ENCODE measurements at regions not wholly inside any gene's neighbourhood (a gene's known extent, or its start where the extent isn't known, plus 50 kb on each side); places are given as distances from the start of the nearest gene placed in this dataset.

DNA sequence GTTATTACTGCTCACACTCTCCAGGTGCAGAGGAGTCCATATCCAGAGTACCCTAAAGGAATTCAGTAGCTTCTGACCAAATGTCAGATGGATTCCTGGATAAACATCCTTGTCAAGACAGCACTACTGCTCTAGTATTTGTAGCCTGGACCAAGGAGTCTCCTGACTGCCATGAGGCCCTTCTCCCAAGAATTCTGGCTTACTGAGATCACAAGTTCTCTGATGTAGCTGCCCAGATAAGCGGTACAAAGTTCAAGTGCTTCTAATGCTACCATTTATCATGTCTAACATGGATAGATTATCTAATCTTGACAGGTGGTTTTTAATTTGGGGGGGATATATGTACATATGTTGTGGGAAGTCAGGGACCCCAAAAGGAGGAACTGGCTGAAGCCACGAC, 196.6 kb upstream of the HMCN1 start:
- Histone ChIP-seq H3K27me3 (replicated peaks) (no peaks in the 10 kb centered on the region), H3K36me3 (replicated peaks) (no peaks in the 10 kb centered on the region), H3K27ac (no peak overlapping the region), H3K4me3 (ENCODE audit: low read depth, low read length) (no peak overlapping the region)
- no peak for DNase-seq
- in situ Hi-C loops (cut with HindIII; ENCODE audit: low pct_ligation_motif_present, low sequenced_read_pairs), result no loop called here
- TF ChIP-seq, protein P1, sequence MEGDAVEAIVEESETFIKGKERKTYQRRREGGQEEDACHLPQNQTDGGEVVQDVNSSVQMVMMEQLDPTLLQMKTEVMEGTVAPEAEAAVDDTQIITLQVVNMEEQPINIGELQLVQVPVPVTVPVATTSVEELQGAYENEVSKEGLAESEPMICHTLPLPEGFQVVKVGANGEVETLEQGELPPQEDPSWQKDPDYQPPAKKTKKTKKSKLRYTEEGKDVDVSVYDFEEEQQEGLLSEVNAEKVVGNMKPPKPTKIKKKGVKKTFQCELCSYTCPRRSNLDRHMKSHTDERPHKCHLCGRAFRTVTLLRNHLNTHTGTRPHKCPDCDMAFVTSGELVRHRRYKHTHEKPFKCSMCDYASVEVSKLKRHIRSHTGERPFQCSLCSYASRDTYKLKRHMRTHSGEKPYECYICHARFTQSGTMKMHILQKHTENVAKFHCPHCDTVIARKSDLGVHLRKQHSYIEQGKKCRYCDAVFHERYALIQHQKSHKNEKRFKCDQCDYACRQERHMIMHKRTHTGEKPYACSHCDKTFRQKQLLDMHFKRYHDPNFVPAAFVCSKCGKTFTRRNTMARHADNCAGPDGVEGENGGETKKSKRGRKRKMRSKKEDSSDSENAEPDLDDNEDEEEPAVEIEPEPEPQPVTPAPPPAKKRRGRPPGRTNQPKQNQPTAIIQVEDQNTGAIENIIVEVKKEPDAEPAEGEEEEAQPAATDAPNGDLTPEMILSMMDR (IDR thresholded peaks at IDR 0.05; ENCODE audit: low read depth, low read length, missing control alignments), result no peak

DNA sequence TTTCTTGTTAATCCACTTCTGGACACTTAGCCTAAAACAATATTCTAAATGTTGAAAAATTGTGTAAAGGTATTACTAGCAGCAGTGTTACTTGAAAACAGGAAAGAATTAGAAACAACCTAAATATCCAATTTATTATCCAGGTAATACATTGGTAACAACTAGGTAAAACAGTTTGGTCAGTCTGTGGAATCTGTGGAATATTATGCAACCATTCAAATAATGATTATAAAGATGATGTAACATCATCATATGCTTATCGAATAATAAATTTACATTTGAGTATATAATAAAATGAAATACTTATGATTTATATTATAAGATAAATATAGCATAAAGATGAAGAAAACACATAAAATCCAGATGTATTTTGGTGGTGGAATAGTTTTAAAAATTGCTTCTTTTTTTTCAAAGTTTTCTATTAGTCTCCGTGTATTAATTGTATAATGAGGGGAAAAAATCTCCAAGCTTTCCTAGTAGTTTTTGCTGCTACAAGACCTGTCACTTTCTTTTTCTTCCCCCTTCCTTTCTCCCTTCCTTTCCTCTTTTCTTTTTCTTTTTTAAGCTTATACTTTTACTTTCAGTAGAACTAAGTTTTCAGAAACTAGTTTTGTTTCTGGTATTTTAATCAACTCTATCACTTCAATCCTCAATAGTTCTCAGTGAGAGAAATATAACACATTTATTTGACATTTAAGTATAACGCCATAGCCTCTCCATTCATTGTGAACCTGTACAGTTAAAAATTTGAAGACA, 197.8 kb upstream of the HMCN1 start:
- TF ChIP-seq, protein P1 (IDR thresholded peaks at IDR 0.05; ENCODE audit: low read depth, low read length, missing control alignments), result no peak
- Histone ChIP-seq H3K27ac (no peak overlapping the region), H3K4me3 (ENCODE audit: low read depth, low read length) (no peak overlapping the region), H3K36me3 (replicated peaks) (no peaks in the 10 kb centered on the region), H3K27me3 (replicated peaks) (no peaks in the 10 kb centered on the region)
- DNase-seq, result no peak
- in situ Hi-C loops (cut with HindIII; ENCODE audit: low pct_ligation_motif_present, low sequenced_read_pairs), result no loop called here

DNA sequence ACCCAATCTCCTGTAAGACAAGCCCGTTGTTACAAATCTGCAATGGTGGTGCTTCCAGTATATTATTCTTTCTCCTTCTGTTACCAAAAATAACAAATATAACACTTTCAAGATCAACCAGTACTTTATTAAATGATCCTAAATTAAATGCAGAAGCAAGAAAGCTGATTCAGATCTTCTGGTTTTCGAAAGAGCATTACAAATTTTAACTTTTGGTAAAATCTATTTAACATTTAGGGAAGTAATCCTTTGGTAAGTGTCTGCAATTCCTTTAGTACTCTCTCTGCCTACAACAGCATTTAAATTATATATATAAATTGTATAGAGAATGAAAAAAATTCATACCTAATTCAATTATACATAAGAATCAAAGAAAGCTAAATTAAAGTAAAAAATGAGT, 198.6 kb upstream of the HMCN1 start:
- TF ChIP-seq, protein P1 (IDR thresholded peaks at IDR 0.05; ENCODE audit: low read depth, low read length, missing control alignments), result no peak
- in situ Hi-C loops (cut with HindIII; ENCODE audit: low pct_ligation_motif_present, low sequenced_read_pairs), result no loop called here

GRCh38 chr1:185534801-185535200, 199.4 kb upstream of the HMCN1 start:
- Histone ChIP-seq H3K36me3 (replicated peaks) (no peaks in the 10 kb centered on the region), H3K4me3 (ENCODE audit: low read depth, low read length) (no peak overlapping the region), H3K27me3 (replicated peaks) (no peaks in the 10 kb centered on the region), H3K27ac (no peak overlapping the region)
- DNase-seq, result no peak
- in situ Hi-C loops (cut with HindIII; ENCODE audit: low pct_ligation_motif_present, low sequenced_read_pairs), result no loop called here
- TF ChIP-seq, protein P1 (IDR thresholded peaks at IDR 0.05; ENCODE audit: low read depth, low read length, missing control alignments), result no peak

More for the DNA sequence above, 198.6 kb upstream of the HMCN1 start:
- no peak overlapping the region for H3K4me3 ChIP-seq (ENCODE audit: low read depth, low read length)
- no peak overlapping the region for H3K27ac ChIP-seq
- no peak for DNase-seq
- no peaks in the 10 kb centered on the region for H3K36me3 ChIP-seq (replicated peaks)
- H3K27me3 ChIP-seq (replicated peaks), result no peaks in the 10 kb centered on the region

DNA sequence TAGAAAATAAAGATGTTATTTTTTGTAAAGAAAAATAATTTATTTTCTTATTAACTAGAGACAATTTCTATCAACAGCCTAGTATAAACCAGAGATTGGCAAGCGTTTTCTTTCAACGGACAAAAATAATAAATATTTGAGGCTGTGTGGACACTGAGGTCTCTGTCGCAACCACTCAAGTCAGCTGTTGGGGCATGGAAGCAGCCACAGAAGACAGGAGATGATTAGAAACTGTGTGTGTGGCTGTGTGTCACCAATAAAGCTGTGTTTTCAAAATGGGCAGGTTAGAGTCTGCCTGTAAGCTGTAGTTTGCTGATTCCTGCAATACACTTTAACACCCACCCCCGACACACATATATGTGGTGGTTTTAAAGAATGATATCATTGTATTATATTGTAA, 200.6 kb upstream of the HMCN1 start:
- H3K36me3 ChIP-seq (replicated peaks), result no peaks in the 10 kb centered on the region
- no peak for DNase-seq
- no peaks in the 10 kb centered on the region for H3K27me3 ChIP-seq (replicated peaks)
- no peak overlapping the region for H3K4me3 ChIP-seq (ENCODE audit: low read depth, low read length)
- in situ Hi-C loops (cut with HindIII; ENCODE audit: low pct_ligation_motif_present, low sequenced_read_pairs), result no loop called here
- no peak overlapping the region for H3K27ac ChIP-seq
- TF ChIP-seq, protein P1 (IDR thresholded peaks at IDR 0.05; ENCODE audit: low read depth, low read length, missing control alignments), result no peak

DNA sequence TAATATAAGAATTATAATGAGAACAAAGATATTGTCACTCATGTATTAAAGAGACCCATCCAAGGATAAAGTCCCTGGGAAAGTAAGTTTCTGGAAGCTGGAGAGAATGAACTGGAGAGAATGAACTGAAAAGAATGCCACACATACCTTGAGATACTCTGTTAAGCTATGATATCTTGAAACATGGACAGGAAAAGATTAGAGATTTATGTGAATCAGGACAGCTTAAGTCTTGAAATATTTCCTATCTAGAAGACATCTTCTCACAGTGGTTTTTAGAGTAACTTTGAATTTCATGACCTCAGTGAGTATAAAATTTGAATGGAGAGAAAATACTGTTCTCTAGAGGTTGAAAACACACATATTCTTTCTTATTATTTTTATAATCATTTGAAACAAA, 201.3 kb upstream of the HMCN1 start:
- Histone ChIP-seq H3K27me3 (replicated peaks) (no peaks in the 10 kb centered on the region), H3K36me3 (replicated peaks) (no peaks in the 10 kb centered on the region), H3K27ac (no peak overlapping the region), H3K4me3 (ENCODE audit: low read depth, low read length) (no peak overlapping the region)
- TF ChIP-seq, protein P1 (IDR thresholded peaks at IDR 0.05; ENCODE audit: low read depth, low read length, missing control alignments), result no peak
- no peak for DNase-seq
- in situ Hi-C loops (cut with HindIII; ENCODE audit: low pct_ligation_motif_present, low sequenced_read_pairs), result no loop called here
